ENCODE measurements at regions not wholly inside any gene's neighbourhood (a gene's known extent, or its start where the extent isn't known, plus 50 kb on each side); places are given as distances from the start of the nearest gene placed in this dataset.

DNA sequence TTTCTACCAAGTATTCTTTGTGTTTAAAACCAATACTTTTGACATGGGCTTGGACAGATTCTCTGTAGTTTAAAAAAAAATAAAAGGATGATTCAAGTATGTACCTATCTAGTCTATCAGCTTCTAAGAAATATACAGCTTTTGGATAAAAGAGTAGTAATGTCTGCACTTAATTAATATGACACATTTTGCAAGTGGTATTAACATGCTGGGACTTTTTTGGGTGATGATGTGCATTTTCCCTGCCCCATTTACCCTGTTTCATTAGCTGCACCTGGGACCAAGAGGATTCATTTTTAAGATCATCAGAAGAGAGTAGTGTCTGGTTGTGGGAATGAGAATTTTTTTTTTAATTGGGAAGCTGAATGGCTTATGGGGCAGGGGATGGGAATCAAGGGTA lies 236.2 kb upstream of the KLF14 start:
- peaks cover 63 to 74% of the 10 kb centered on the region in 2 donors for H3K4me1 Mint-ChIP-seq (ENCODE audit: low read depth in 2 of 2)
- ATAC-seq, result peak in 1 of 2 donors; percentile 12

GRCh38 chr7:130970696-130971095 lies 236.7 kb upstream of the KLF14 start:
- no peaks in the 10 kb centered on the region for H3K27me3 Mint-ChIP-seq
- peak overlapping the region; percentile 78 for H3K4me3 Mint-ChIP-seq
- peak overlapping the region; percentile 91 for H3K27ac Mint-ChIP-seq
- peaks cover 6% of the 10 kb centered on the region for H3K9me3 Mint-ChIP-seq
- H3K4me1 Mint-ChIP-seq (ENCODE audit: low read depth in 2 of 2), result peaks cover 68 to 79% of the 10 kb centered on the region in 2 donors
- H3K36me3 Mint-ChIP-seq, result peaks cover 26% of the 10 kb centered on the region
- no peak for DNase-seq (ENCODE audit: low spot score)
- no peak for ATAC-seq

More for the DNA sequence above, 236.2 kb upstream of the KLF14 start:
- no peak for DNase-seq (ENCODE audit: low spot score)
- peaks cover 4% of the 10 kb centered on the region for H3K9me3 Mint-ChIP-seq
- peak overlapping the region; percentile 91 for H3K27ac Mint-ChIP-seq
- H3K4me3 Mint-ChIP-seq, result peak overlapping the region; percentile 78
- peaks cover 22% of the 10 kb centered on the region for H3K36me3 Mint-ChIP-seq
- H3K27me3 Mint-ChIP-seq, result no peaks in the 10 kb centered on the region

DNA sequence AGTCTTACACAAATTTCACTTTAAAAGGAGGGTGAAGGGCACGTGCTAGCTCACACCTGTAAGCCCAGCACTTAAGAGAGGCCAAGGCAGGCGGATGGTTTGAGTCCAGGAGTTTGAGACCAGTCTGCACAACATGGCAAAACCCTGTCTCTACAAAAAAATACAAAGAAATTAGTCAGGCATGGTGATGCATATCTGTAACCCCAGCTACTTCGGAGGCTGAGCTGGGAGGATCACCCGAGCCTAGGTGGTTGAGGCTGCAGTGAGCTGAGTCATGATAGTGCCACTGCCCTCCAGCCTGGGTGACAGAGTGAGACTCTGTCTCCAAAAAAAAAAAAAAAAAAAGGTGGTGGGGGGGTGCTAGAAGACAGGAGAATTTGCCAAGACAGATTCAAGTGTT lies 237.3 kb upstream of the KLF14 start:
- ATAC-seq, result peak; percentile 80 to 89
- no peaks in the 10 kb centered on the region for H3K27me3 Mint-ChIP-seq
- peak overlapping the region; percentile 78 for H3K4me3 Mint-ChIP-seq
- peaks cover 70 to 81% of the 10 kb centered on the region in 2 donors for H3K4me1 Mint-ChIP-seq (ENCODE audit: low read depth in 2 of 2)
- H3K36me3 Mint-ChIP-seq, result peaks cover 29% of the 10 kb centered on the region
- peak overlapping the region; percentile 91 for H3K27ac Mint-ChIP-seq
- peaks cover 8% of the 10 kb centered on the region for H3K9me3 Mint-ChIP-seq
- peak; percentile 78 for DNase-seq (ENCODE audit: low spot score)

- Mint-ChIP-seq H3K36me3 (peaks cover 29% of the 10 kb centered on the region), H3K27me3 (no peaks in the 10 kb centered on the region), H3K9me3 (peaks cover 8% of the 10 kb centered on the region), H3K27ac (peak overlapping the region; percentile 91), H3K4me1 (ENCODE audit: low read depth in 2 of 2) (peaks cover 68 to 75% of the 10 kb centered on the region in 2 donors), H3K4me3 (peak overlapping the region; percentile 64)
- DNase-seq (ENCODE audit: low spot score), result no peak
- ATAC-seq, result no peak
Observed at GRCh38 chr7:130972201-130972600, 238.2 kb upstream of the KLF14 start.

GRCh38 chr7:130973637-130974036 lies 239.6 kb upstream of the KLF14 start:
- peaks cover 62 to 67% of the 10 kb centered on the region in 2 donors for H3K4me1 Mint-ChIP-seq (ENCODE audit: low read depth in 2 of 2)
- ATAC-seq (peak in 1 of 2 donors; percentile 62), DNase-seq (ENCODE audit: low spot score) (no peak)
- peaks cover 8% of the 10 kb centered on the region for H3K9me3 Mint-ChIP-seq
- H3K27ac Mint-ChIP-seq, result peak overlapping the region; percentile 87 to 95
- no peaks in the 10 kb centered on the region for H3K27me3 Mint-ChIP-seq
- H3K4me3 Mint-ChIP-seq, result peak overlapping the region; percentile 77
- peaks cover 29% of the 10 kb centered on the region for H3K36me3 Mint-ChIP-seq

DNA sequence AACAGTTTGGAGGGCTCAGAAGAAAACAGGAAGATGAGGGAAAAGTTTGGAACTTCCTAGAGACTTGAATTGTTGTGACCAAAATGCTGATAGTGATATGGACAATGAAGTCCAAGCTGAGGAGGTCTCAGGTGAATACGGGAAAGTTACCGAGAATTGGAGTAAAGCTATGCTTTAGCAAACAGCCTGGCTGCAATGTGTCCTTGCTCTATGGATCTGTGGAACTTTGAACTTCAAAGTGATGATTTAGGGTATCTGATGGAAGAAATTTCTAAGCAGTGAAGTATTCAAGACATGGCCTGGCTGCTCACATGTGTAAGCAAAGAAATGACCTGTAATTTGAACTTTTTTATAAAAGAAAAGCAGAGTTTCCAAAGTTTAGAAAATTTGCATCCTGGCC lies 240.2 kb upstream of the KLF14 start:
- Mint-ChIP-seq H3K9me3 (peaks cover 8% of the 10 kb centered on the region), H3K4me3 (peak overlapping the region; percentile 77), H3K27ac (peak overlapping the region; percentile 87 to 95), H3K27me3 (no peaks in the 10 kb centered on the region), H3K4me1 (ENCODE audit: low read depth in 2 of 2) (peaks cover 62 to 66% of the 10 kb centered on the region in 2 donors), H3K36me3 (peaks cover 29% of the 10 kb centered on the region)
- no peak for ATAC-seq
- DNase-seq (ENCODE audit: low spot score), result no peak

DNA sequence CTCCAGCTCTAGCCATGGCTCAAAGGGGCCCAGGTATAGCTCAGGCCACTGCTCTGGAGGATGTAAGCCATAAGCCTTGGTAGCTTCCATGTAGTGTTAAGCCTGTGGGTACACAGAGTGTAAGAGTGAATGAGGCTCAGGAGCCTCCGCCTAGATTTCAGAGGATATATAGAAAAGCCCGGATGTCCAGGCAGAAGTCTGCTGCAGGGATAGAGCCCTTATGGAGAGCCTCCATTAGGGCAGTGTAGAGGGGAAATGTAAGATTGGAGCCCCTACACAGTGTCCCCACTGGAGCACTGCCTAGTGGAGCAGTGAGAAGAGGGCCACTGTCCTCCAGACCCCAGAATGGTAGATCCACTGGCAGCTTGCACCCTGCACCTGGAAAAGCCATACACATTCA lies 240.8 kb upstream of the KLF14 start:
- Mint-ChIP-seq H3K9me3 (peaks cover 8% of the 10 kb centered on the region), H3K27me3 (no peaks in the 10 kb centered on the region), H3K4me3 (peak overlapping the region; percentile 77), H3K36me3 (peaks cover 29% of the 10 kb centered on the region), H3K4me1 (ENCODE audit: low read depth in 2 of 2) (peaks cover 68 to 72% of the 10 kb centered on the region in 2 donors), H3K27ac (peak overlapping the region; percentile 87 to 95)
- DNase-seq (ENCODE audit: low spot score) (no peak), ATAC-seq (no peak)

GRCh38 chr7:130975731-130976130 lies 241.7 kb upstream of the KLF14 start:
- peaks cover 8% of the 10 kb centered on the region for H3K9me3 Mint-ChIP-seq
- peaks cover 63 to 68% of the 10 kb centered on the region in 2 donors for H3K4me1 Mint-ChIP-seq (ENCODE audit: low read depth in 2 of 2)
- peaks cover 29% of the 10 kb centered on the region for H3K36me3 Mint-ChIP-seq
- DNase-seq (ENCODE audit: low spot score), result no peak
- ATAC-seq, result peak; percentile 63 to 86
- H3K27me3 Mint-ChIP-seq, result no peaks in the 10 kb centered on the region
- peak overlapping the region; percentile 87 to 95 for H3K27ac Mint-ChIP-seq
- peak overlapping the region; percentile 70 for H3K4me3 Mint-ChIP-seq

GRCh38 chr7:130982160-130982638 lies 248.2 kb upstream of the KLF14 start:
- DNase-seq (ENCODE audit: low spot score) (no peak), ATAC-seq (peak; percentile 72 to 73)
- H3K27me3 Mint-ChIP-seq, result no peaks in the 10 kb centered on the region
- H3K36me3 Mint-ChIP-seq, result peaks cover 5% of the 10 kb centered on the region
- no peaks in the 10 kb centered on the region for H3K9me3 Mint-ChIP-seq
- no peak overlapping the region for H3K4me3 Mint-ChIP-seq
- no peak overlapping the region for H3K27ac Mint-ChIP-seq
- peaks cover 40 to 41% of the 10 kb centered on the region in 2 donors for H3K4me1 Mint-ChIP-seq (ENCODE audit: low read depth in 2 of 2)

DNA sequence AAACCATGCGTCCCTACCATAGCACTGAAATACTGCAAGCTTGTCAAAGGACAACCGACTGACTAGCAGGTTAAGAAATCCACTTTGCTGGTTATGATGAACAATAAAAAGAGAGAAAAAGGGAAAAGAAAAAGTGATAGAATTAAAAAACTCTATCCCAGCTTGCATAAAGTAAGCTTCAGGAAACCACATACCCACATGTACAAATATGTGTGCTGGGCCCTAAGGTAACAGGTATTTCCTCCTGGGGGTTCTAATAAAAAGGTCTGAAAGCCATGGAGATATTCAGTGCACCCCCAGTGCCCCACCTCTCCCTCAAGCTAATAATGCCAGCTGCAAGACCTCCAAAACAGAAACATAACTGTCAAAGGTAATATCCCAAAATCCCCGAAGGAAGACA lies 248.6 kb upstream of the KLF14 start:
- Mint-ChIP-seq H3K36me3 (peaks cover 5% of the 10 kb centered on the region), H3K4me3 (no peak overlapping the region), H3K9me3 (no peaks in the 10 kb centered on the region), H3K4me1 (ENCODE audit: low read depth in 2 of 2) (peaks cover 42 to 44% of the 10 kb centered on the region in 2 donors), H3K27me3 (no peaks in the 10 kb centered on the region), H3K27ac (no peak overlapping the region)
- ATAC-seq (no peak), DNase-seq (ENCODE audit: low spot score) (no peak)

- Mint-ChIP-seq H3K27me3 (no peaks in the 10 kb centered on the region), H3K4me1 (ENCODE audit: low read depth in 2 of 2) (peaks cover 48 to 49% of the 10 kb centered on the region in 2 donors), H3K36me3 (peaks cover 5% of the 10 kb centered on the region), H3K9me3 (no peaks in the 10 kb centered on the region), H3K27ac (peak overlapping the region; percentile 88 to 95), H3K4me3 (peak overlapping the region; percentile 74)
- DNase-seq (ENCODE audit: low spot score) (no peak), ATAC-seq (peak in 1 of 2 donors; percentile 53)
Observed at GRCh38 chr7:130985361-130985760, 251.4 kb upstream of the KLF14 start.

- Mint-ChIP-seq H3K4me3 (peak overlapping the region; percentile 74), H3K4me1 (ENCODE audit: low read depth in 2 of 2) (peaks cover 53 to 54% of the 10 kb centered on the region in 2 donors), H3K27me3 (no peaks in the 10 kb centered on the region), H3K36me3 (peaks cover 5% of the 10 kb centered on the region), H3K9me3 (no peaks in the 10 kb centered on the region), H3K27ac (peak overlapping the region; percentile 88 to 95)
- ATAC-seq (peak; percentile 56 to 71), DNase-seq (ENCODE audit: low spot score) (no peak)
Observed at GRCh38 chr7:130986261-130986690, 252.3 kb upstream of the KLF14 start.

DNA sequence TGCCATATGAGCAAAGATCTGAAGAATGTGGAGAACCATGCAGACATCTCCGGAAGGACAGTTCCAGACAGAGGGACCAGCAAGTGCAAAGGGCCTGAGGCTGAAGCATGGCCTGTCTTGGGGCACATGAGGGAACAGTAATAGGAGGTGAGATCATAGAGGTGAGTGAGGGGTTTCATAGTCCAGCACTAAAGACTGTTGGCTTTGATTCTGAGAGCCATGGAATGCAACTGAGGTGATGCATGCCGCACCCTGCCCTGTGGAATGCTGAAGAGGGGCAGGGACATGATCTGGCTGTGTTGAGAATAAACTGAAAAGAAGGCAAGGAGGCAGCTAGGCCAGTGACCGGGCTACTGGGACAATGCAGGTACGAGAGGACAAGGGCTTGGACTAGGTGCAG lies 253.1 kb upstream of the KLF14 start:
- no peaks in the 10 kb centered on the region for H3K27me3 Mint-ChIP-seq

GRCh38 chr7:130988443-130988842 lies 254.4 kb upstream of the KLF14 start:
- H3K4me1 Mint-ChIP-seq (ENCODE audit: low read depth in 2 of 2), result peaks cover 62 to 64% of the 10 kb centered on the region in 2 donors
- no peaks in the 10 kb centered on the region for H3K27me3 Mint-ChIP-seq
- ATAC-seq (no peak), DNase-seq (ENCODE audit: low spot score) (no peak)
- peak overlapping the region; percentile 73 to 95 for H3K27ac Mint-ChIP-seq
- peak overlapping the region; percentile 5 for H3K4me3 Mint-ChIP-seq
- H3K36me3 Mint-ChIP-seq, result peaks cover 5% of the 10 kb centered on the region
- no peaks in the 10 kb centered on the region for H3K9me3 Mint-ChIP-seq

More for the DNA sequence above, 253.1 kb upstream of the KLF14 start:
- H3K9me3 Mint-ChIP-seq, result no peaks in the 10 kb centered on the region
- H3K36me3 Mint-ChIP-seq, result peaks cover 5% of the 10 kb centered on the region
- H3K27ac Mint-ChIP-seq, result peak overlapping the region; percentile 88 to 95
- H3K4me1 Mint-ChIP-seq (ENCODE audit: low read depth in 2 of 2), result peaks cover 61% of the 10 kb centered on the region in 2 donors
- DNase-seq (ENCODE audit: low spot score) (no peak), ATAC-seq (no peak)
- no peak overlapping the region for H3K4me3 Mint-ChIP-seq
